ENCODE measurements at regions not wholly inside any gene's neighbourhood (a gene's known extent, or its start where the extent isn't known, plus 50 kb on each side); places are given as distances from the start of the nearest gene placed in this dataset.

- no peak overlapping the region for H3K4me3 ChIP-seq (ENCODE audit: low read depth, low read length)
- no peak overlapping the region for H3K27ac ChIP-seq
- H3K27me3 ChIP-seq (replicated peaks) = no peaks in the 10 kb centered on the region
- H3K36me3 ChIP-seq (replicated peaks) = no peaks in the 10 kb centered on the region
- TF ChIP-seq CTCF (IDR thresholded peaks at IDR 0.05; ENCODE audit: low read depth, low read length, missing control alignments) = no peak
- in situ Hi-C loops (cut with HindIII; ENCODE audit: low pct_ligation_motif_present, low sequenced_read_pairs) = no loop called here
- DNase-seq = no peak
Observed at GRCh38 chr2:153715218-153715850, 156.4 kb upstream of the GALNT13 start.

GRCh38 chr2:153717060-153717459 is 154.7 kb upstream of the GALNT13 start:
- Histone ChIP-seq H3K27me3 (replicated peaks) (no peaks in the 10 kb centered on the region), H3K27ac (no peak overlapping the region), H3K4me3 (ENCODE audit: low read depth, low read length) (no peak overlapping the region), H3K36me3 (replicated peaks) (no peaks in the 10 kb centered on the region)
- no peak for TF ChIP-seq CTCF (IDR thresholded peaks at IDR 0.05; ENCODE audit: low read depth, low read length, missing control alignments)
- DNase-seq = no peak
- in situ Hi-C loops (cut with HindIII; ENCODE audit: low pct_ligation_motif_present, low sequenced_read_pairs) = no loop called here

- in situ Hi-C loops (cut with HindIII; ENCODE audit: low pct_ligation_motif_present, low sequenced_read_pairs) = no loop called here
- Histone ChIP-seq H3K36me3 (replicated peaks) (no peaks in the 10 kb centered on the region), H3K4me3 (ENCODE audit: low read depth, low read length) (no peak overlapping the region), H3K27ac (no peak overlapping the region), H3K27me3 (replicated peaks) (no peaks in the 10 kb centered on the region)
- TF ChIP-seq CTCF (IDR thresholded peaks at IDR 0.05; ENCODE audit: low read depth, low read length, missing control alignments) = no peak
- no peak for DNase-seq
Observed at GRCh38 chr2:153739394-153739793, 132.3 kb upstream of the GALNT13 start.

GRCh38 chr2:153761936-153762335 is 109.8 kb upstream of the GALNT13 start:
- no peaks in the 10 kb centered on the region for H3K27me3 ChIP-seq (replicated peaks)
- H3K36me3 ChIP-seq (replicated peaks) = no peaks in the 10 kb centered on the region
- no peak for DNase-seq
- no peak overlapping the region for H3K27ac ChIP-seq
- in situ Hi-C loops (cut with HindIII; ENCODE audit: low pct_ligation_motif_present, low sequenced_read_pairs) = no loop called here
- no peak for TF ChIP-seq CTCF (IDR thresholded peaks at IDR 0.05; ENCODE audit: low read depth, low read length, missing control alignments)
- H3K4me3 ChIP-seq (ENCODE audit: low read depth, low read length) = no peak overlapping the region

- in situ Hi-C loops (cut with HindIII; ENCODE audit: low pct_ligation_motif_present, low sequenced_read_pairs) = no loop called here
- Histone ChIP-seq H3K36me3 (replicated peaks) (no peaks in the 10 kb centered on the region), H3K27ac (no peak overlapping the region), H3K27me3 (replicated peaks) (no peaks in the 10 kb centered on the region), H3K4me3 (ENCODE audit: low read depth, low read length) (no peak overlapping the region)
- TF ChIP-seq CTCF (IDR thresholded peaks at IDR 0.05; ENCODE audit: low read depth, low read length, missing control alignments) = no peak
- DNase-seq = no peak
Observed at GRCh38 chr2:153766415-153766814, 105.3 kb upstream of the GALNT13 start.

- no peak for DNase-seq
- no peaks in the 10 kb centered on the region for H3K27me3 ChIP-seq (replicated peaks)
- H3K27ac ChIP-seq = no peak overlapping the region
- no peaks in the 10 kb centered on the region for H3K36me3 ChIP-seq (replicated peaks)
- in situ Hi-C loops (cut with HindIII; ENCODE audit: low pct_ligation_motif_present, low sequenced_read_pairs) = no loop called here
- TF ChIP-seq CTCF (IDR thresholded peaks at IDR 0.05; ENCODE audit: low read depth, low read length, missing control alignments) = peak; percentile 5
- H3K4me3 ChIP-seq (ENCODE audit: low read depth, low read length) = no peak overlapping the region
Observed at GRCh38 chr2:153770359-153770991, 101.2 kb upstream of the GALNT13 start.
